Ovary (tissue), 7 donors: ENCODE measurements at regions not wholly inside any gene's neighbourhood (a gene's known extent, or its start where the extent isn't known, plus 50 kb on each side); places are given as distances from the start of the nearest gene placed in this dataset.

Experiments
- DNase-seq, 5 donors: peaks; one replicate each; pipeline ENCODE4 v3.0.0-alpha.2; 2019 to 2020
- H3K27ac ChIP-seq, 2 donors: fragments of 200-600 bp; one replicate each; pipeline versions ENCODE4 v1.5.1 to v1.8.0; 2019 to 2022
- H3K27me3 ChIP-seq: fragments of 200-600 bp; one replicate; pipeline ENCODE4 v1.8.0; 2022
- H3K36me3 ChIP-seq: fragments of 200-600 bp; sonication (generic); one replicate; pipeline ENCODE4 v1.5.1; 2019
- H3K4me1 ChIP-seq: one replicate; pipeline ENCODE4 v1.8.1; 2013; ENCODE audit warnings: mild to moderate bottlenecking, moderate library complexity; ENCODE audit not compliant: insufficient read depth
- H3K4me3 ChIP-seq: fragments of 200-600 bp; sonication (generic); one replicate; pipeline ENCODE4 v1.5.1; 2017
- H3K9me3 ChIP-seq, 2 donors: fragments of 200-600 bp in 1 of 2; sonication (generic) in 1 of 2; one replicate each; pipeline versions ENCODE4 v1.5.1 to v1.8.1; 2013 to 2019; ENCODE audit warnings: mild to moderate bottlenecking in 1 of 2, moderate library complexity in 1 of 2
- EP300 ChIP-seq: sonication (generic); formaldehyde crosslinking; IDR thresholded peaks from one replicate; pipeline ENCODE4 v1.6.1; 2017; ENCODE audit warnings: antibody characterized with exemption
- POLR2A ChIP-seq: fragments of 450-650 bp; IDR thresholded peaks from one replicate; pipeline ENCODE4 v1.6.1; 2017; ENCODE audit warnings: antibody characterized with exemption, mild to moderate bottlenecking, moderate library complexity
- WGBS, 3 donors: extraction: QIAGEN DNeasy Blood & Tissue Kit in 1 of 3; methylation state at CpG; one replicate each; pipeline versions ENCODE4 v1.1.5 to v1.1.7; 2013 to 2017; 5-methylcytosine and 5-hydroxymethylcytosine counted together
- intact Hi-C, 4 donors: fragments of 100-400 bp; cut with DNase I; formaldehyde crosslinking; loops; one replicate each; pipeline versions ENCODE4 v1.11.0 to v1.15.1; 2022 to 2023
- TF ChIP-seq, protein P1 (sequence below), 3 donors: fragments of 450-650 bp in 2 of 3; fragments of 200-600 bp in 1 of 3; IDR thresholded peaks; one replicate each; pipeline versions ENCODE4 v1.5.1 to v1.8.0; 2016 to 2022; ENCODE audit warnings: antibody characterized with exemption in 3 of 3, mild to moderate bottlenecking in 1 of 3
- donor health status: DM: no; HTN: no; CAD: no; lungs with moderate emphysema.
- donor health status: DM: no; HTN: no; CAD: no.
- donor health status: Bipolar disorder and iron deficiency.
- donor health status: DM: no; HTN: no; CAD: no.
- donor health status: DM: yes; HTN: yes; CAD: no.

DNA sequence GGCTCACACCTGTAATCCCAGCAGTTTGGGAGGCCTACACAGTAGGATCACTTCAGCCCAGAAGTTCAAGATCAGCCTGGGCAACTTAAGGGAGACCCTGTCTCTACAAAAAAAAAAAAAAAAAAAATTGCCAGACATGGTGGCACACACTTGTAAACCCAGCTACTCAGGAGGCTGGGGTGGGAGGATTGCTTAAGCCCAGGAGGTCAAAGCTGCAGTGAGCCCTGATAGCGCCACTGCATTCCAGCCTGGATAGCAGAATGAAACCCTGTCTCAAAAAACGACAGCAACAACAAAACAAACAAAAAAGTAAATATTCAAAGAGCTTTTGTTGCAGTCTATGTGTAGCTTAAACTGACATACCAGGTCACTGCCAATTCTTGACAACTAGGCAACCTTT, 63.1 kb upstream of the TANK start:
- Histone ChIP-seq H3K27ac (no peak overlapping the region), H3K4me3 (no peak overlapping the region), H3K27me3 (no peaks in the 10 kb centered on the region), H3K36me3 (no peaks in the 10 kb centered on the region), H3K9me3 (no peaks in the 10 kb centered on the region), H3K4me1 (peaks cover 4% of the 10 kb centered on the region)
- 70 to 84% (median 74%) methylated on average over 2 of the region's 2 CpGs for WGBS, 3 donors
- intact Hi-C loops = no loop called here
- DNase-seq = no peak
- TF ChIP-seq POLR2A (no peak), EP300 (no peak)
- TF ChIP-seq, protein P1, sequence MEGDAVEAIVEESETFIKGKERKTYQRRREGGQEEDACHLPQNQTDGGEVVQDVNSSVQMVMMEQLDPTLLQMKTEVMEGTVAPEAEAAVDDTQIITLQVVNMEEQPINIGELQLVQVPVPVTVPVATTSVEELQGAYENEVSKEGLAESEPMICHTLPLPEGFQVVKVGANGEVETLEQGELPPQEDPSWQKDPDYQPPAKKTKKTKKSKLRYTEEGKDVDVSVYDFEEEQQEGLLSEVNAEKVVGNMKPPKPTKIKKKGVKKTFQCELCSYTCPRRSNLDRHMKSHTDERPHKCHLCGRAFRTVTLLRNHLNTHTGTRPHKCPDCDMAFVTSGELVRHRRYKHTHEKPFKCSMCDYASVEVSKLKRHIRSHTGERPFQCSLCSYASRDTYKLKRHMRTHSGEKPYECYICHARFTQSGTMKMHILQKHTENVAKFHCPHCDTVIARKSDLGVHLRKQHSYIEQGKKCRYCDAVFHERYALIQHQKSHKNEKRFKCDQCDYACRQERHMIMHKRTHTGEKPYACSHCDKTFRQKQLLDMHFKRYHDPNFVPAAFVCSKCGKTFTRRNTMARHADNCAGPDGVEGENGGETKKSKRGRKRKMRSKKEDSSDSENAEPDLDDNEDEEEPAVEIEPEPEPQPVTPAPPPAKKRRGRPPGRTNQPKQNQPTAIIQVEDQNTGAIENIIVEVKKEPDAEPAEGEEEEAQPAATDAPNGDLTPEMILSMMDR (IDR thresholded peaks at IDR 0.05) = no peak

DNA sequence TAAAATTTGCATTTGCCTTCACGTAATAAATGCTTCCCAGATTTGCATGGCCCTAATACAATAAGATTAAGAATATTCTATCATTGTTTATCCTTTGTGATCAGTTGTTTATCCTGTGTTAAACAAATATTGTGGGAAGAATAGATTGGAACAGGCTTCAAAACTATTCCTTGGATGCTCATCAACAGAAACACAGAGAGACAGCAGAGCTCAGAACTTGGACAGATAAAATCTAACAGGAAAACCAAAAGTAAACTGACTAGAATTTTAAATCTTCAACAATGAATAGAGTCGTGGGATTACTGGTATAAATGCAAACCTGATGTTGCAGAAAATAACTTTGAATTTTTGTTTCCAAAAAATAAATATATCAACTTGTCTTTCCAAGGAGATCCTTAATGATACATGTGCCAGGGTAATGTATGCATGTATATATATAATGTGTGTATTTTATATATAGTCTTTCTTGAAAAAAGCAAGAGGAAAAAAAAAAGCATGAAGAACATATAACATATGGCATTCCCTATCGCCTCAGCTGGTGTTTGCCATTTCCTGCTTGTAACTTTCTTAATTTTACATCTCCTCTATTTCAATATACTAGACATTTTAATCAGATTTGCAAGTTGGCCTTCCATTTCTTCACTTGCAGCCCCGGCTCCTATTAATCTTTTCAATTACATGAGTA, 59.9 kb upstream of the TANK start:
- Histone ChIP-seq H3K4me3 (no peak overlapping the region), H3K9me3 (no peaks in the 10 kb centered on the region), H3K27ac (no peak overlapping the region), H3K27me3 (no peaks in the 10 kb centered on the region), H3K36me3 (no peaks in the 10 kb centered on the region), H3K4me1 (peaks cover 4% of the 10 kb centered on the region)
- no peak for TF ChIP-seq POLR2A
- no peak for TF ChIP-seq EP300
- TF ChIP-seq, protein P1 (IDR thresholded peaks at IDR 0.05) = no peak
- WGBS, 3 donors = 53 to 71% (median 65%) methylated on average over 4 of the region's 4 CpGs
- DNase-seq = no peak
- intact Hi-C loops = no loop called here

DNA sequence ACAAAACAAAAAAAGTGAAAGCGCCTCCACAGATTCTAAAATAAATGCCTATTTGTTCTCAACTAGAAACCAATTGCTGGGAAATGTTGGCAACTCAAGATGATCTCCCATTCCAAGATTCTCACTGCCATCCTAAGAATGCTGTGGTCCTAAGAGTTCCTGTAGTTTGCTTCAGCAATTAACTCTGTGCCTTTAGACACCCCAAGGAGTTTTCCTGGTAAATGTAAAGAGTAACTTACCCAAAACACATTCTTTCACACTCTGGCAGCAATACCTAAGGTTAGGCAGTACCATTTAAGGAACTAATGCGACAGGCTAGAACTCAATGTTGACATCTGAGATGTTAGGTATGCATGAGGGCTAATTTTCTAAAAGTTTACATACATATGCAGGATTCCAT, 58.8 kb upstream of the TANK start:
- H3K27ac ChIP-seq = no peak overlapping the region
- H3K4me3 ChIP-seq = no peak overlapping the region
- H3K4me1 ChIP-seq = peaks cover 4% of the 10 kb centered on the region
- no peak for DNase-seq
- no peaks in the 10 kb centered on the region for H3K27me3 ChIP-seq
- TF ChIP-seq EP300 (no peak), POLR2A (no peak)
- TF ChIP-seq, protein P1 (IDR thresholded peaks at IDR 0.05) = no peak
- no peaks in the 10 kb centered on the region for H3K9me3 ChIP-seq
- intact Hi-C loops = no loop called here
- no peaks in the 10 kb centered on the region for H3K36me3 ChIP-seq
- 56 to 64% (median 63%) methylated on average over 2 of the region's 2 CpGs for WGBS, 3 donors

DNA sequence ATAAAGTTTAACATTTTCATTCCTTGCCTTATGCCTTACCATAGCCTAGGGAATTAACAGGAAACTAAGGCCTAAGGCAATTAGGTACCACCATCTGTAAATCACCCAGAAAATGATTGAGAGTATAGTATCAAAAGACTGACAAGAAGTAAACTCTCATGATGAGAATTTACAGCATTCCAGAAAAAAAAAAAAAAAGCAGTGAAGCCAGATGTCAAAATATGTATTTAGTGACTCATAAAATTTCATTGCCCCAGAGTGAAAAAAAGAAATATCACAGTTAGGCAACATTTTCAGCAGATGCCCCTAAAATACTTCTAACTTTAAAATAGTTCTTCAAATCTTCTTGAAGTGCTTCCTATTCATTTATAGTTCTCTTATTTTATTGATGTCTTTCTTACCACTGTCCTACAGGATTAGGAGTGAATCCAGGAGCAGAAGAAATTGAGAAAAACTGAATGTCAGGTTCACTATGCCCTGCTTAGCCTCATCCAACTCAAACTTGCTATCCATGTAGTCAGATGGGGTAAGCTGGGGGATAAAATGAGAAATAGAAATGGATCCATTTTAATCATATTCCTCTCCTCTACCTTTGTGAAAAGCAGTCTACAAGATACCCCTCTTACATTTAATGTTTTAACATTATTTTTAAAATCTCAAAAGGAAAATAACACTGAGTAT, 57.3 kb upstream of the TANK start:
- H3K27me3 ChIP-seq = no peaks in the 10 kb centered on the region
- H3K4me3 ChIP-seq = no peak overlapping the region
- no peak for DNase-seq
- TF ChIP-seq EP300 (no peak), POLR2A (no peak)
- TF ChIP-seq, protein P1 (IDR thresholded peaks at IDR 0.05) = no peak
- intact Hi-C loops = no loop called here
- H3K9me3 ChIP-seq = no peaks in the 10 kb centered on the region
- H3K4me1 ChIP-seq = peaks cover 2% of the 10 kb centered on the region
- no peaks in the 10 kb centered on the region for H3K36me3 ChIP-seq
- no peak overlapping the region for H3K27ac ChIP-seq
